ENCODE measurements at regions not wholly inside any gene's neighbourhood (a gene's known extent, or its start where the extent isn't known, plus 50 kb on each side); places are given as distances from the start of the nearest gene placed in this dataset.

DNA sequence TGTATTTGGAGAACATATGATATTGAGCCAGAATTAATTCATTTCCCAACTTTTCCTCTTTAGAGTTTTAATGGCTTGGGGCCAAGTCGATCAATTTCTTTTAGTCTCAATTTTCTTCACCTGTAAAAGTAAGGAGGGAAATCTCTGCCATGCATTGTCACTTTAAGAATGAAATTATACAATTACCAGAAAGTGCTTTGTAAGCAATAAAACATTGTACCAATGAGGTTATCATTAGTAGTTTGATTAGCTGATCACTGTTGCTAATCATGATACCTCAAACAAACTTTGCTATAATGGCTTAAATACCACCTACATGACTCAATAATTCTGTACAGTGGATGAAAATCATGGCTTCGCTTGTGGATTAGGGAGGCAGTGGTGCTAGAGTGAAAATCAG lies 1525.8 kb upstream of the GOT2 start:
- no peak for TF ChIP-seq POLR2AphosphoS5 (IDR thresholded peaks at IDR 0.05)
- TF ChIP-seq, protein P1, sequence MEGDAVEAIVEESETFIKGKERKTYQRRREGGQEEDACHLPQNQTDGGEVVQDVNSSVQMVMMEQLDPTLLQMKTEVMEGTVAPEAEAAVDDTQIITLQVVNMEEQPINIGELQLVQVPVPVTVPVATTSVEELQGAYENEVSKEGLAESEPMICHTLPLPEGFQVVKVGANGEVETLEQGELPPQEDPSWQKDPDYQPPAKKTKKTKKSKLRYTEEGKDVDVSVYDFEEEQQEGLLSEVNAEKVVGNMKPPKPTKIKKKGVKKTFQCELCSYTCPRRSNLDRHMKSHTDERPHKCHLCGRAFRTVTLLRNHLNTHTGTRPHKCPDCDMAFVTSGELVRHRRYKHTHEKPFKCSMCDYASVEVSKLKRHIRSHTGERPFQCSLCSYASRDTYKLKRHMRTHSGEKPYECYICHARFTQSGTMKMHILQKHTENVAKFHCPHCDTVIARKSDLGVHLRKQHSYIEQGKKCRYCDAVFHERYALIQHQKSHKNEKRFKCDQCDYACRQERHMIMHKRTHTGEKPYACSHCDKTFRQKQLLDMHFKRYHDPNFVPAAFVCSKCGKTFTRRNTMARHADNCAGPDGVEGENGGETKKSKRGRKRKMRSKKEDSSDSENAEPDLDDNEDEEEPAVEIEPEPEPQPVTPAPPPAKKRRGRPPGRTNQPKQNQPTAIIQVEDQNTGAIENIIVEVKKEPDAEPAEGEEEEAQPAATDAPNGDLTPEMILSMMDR (IDR thresholded peaks at IDR 0.05): no peak
